ENCODE measurements at regions not wholly inside any gene's neighbourhood (a gene's known extent, or its start where the extent isn't known, plus 50 kb on each side); places are given as distances from the start of the nearest gene placed in this dataset.

DNA sequence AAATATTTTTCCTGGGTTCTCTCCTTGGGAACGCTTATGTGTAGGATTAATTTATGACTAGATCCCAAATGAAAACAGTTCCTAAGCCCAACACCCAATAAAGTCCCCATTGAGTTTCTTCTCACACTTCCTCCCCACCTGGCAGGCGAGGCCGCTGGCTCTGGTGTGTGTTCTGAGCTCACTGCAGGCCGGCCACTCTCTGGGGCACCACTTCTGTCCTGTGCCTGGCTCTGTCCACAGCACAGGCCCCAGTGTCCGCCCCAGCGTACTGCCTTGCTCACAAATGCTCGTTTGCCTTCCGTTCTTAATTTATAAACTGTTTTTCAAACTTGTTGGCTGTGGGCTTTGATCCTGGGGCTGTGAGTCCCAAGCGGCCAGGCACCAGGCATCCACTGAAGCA lies 90.6 kb downstream of the TLR5 start:
- H3K4me3 ChIP-seq (ENCODE audit: control insufficient read depth, low read depth, low read length), result no peak overlapping the region
- TF ChIP-seq, protein P1, sequence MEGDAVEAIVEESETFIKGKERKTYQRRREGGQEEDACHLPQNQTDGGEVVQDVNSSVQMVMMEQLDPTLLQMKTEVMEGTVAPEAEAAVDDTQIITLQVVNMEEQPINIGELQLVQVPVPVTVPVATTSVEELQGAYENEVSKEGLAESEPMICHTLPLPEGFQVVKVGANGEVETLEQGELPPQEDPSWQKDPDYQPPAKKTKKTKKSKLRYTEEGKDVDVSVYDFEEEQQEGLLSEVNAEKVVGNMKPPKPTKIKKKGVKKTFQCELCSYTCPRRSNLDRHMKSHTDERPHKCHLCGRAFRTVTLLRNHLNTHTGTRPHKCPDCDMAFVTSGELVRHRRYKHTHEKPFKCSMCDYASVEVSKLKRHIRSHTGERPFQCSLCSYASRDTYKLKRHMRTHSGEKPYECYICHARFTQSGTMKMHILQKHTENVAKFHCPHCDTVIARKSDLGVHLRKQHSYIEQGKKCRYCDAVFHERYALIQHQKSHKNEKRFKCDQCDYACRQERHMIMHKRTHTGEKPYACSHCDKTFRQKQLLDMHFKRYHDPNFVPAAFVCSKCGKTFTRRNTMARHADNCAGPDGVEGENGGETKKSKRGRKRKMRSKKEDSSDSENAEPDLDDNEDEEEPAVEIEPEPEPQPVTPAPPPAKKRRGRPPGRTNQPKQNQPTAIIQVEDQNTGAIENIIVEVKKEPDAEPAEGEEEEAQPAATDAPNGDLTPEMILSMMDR (IDR thresholded peaks at IDR 0.05; ENCODE audit: control insufficient read depth, insufficient read depth, low read depth, low read length, missing control alignments), result no peak
- DNase-seq (ENCODE audit: low read depth), result no peak

- TF ChIP-seq, protein P1 (IDR thresholded peaks at IDR 0.05; ENCODE audit: control insufficient read depth, insufficient read depth, low read depth, low read length, missing control alignments), result no peak
- no peak overlapping the region for H3K4me3 ChIP-seq (ENCODE audit: control insufficient read depth, low read depth, low read length)
- no peak for DNase-seq (ENCODE audit: low read depth)
These were observed 90.1 kb downstream of the TLR5 start for GRCh38 chr1:223052931-223053330.

GRCh38 chr1:223056802-223057201 lies 86.2 kb downstream of the TLR5 start:
- DNase-seq (ENCODE audit: low read depth), result no peak
- TF ChIP-seq, protein P1 (IDR thresholded peaks at IDR 0.05; ENCODE audit: control insufficient read depth, insufficient read depth, low read depth, low read length, missing control alignments), result no peak
- H3K4me3 ChIP-seq (ENCODE audit: control insufficient read depth, low read depth, low read length), result no peak overlapping the region

GRCh38 chr1:223057569-223058093 lies 85.4 kb downstream of the TLR5 start:
- DNase-seq (ENCODE audit: low read depth), result no peak
- TF ChIP-seq, protein P1 (IDR thresholded peaks at IDR 0.05; ENCODE audit: control insufficient read depth, insufficient read depth, low read depth, low read length, missing control alignments), result no peak
- H3K4me3 ChIP-seq (ENCODE audit: control insufficient read depth, low read depth, low read length), result no peak overlapping the region
